ENCODE measurements at regions not wholly inside any gene's neighbourhood (a gene's known extent, or its start where the extent isn't known, plus 50 kb on each side); places are given as distances from the start of the nearest gene placed in this dataset.

DNA sequence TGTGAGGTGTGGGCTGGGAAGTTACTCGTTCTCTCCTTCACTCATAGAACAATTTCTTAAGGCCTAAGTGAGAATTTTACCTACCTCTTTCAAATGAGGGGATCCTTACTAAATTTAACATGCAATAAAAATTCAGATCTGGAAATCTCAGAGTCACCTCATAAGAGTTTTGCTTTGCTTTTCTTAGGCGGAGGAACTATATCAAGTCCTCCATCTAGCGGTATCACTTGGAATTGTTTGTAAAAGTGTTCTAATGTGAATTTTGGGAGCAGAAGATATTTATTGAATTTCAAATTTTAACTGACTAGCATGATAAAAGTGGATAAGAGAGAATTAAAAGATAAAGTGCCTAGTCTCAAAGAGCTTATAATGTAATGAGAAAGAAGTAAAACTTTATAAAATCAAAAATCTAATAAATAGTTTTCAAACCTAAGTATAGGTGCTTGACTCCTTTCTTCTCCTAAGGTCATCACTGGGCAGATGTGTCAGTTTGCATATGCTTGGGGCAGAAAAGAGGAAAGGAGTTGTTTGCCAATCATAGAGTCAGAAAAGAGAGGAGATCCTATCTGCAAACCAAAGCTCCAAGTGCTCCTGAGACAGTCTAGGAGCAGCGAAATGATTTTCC is 145.7 kb upstream of the DAB2 start:
- TF ChIP-seq, protein P1, sequence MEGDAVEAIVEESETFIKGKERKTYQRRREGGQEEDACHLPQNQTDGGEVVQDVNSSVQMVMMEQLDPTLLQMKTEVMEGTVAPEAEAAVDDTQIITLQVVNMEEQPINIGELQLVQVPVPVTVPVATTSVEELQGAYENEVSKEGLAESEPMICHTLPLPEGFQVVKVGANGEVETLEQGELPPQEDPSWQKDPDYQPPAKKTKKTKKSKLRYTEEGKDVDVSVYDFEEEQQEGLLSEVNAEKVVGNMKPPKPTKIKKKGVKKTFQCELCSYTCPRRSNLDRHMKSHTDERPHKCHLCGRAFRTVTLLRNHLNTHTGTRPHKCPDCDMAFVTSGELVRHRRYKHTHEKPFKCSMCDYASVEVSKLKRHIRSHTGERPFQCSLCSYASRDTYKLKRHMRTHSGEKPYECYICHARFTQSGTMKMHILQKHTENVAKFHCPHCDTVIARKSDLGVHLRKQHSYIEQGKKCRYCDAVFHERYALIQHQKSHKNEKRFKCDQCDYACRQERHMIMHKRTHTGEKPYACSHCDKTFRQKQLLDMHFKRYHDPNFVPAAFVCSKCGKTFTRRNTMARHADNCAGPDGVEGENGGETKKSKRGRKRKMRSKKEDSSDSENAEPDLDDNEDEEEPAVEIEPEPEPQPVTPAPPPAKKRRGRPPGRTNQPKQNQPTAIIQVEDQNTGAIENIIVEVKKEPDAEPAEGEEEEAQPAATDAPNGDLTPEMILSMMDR (IDR thresholded peaks at IDR 0.05), result peak; percentile 62 to 73 (median 65)
- no peak for TF ChIP-seq POLR2A (IDR thresholded peaks at IDR 0.05)

All from uterus (tissue), 2 donors.